PC-9 (cell line): ENCODE measurements at regions not wholly inside any gene's neighbourhood (a gene's known extent, or its start where the extent isn't known, plus 50 kb on each side); places are given as distances from the start of the nearest gene placed in this dataset.
A peak's percentile ranks its signal among the peaks of the same experiment; 100 is the strongest.

Experiments used
- BruUV-seq: library from RNA; stranded (reverse); fragments of 400-500 nt; replicated peaks from 2 replicates; lab custom pipeline; 2021; lab: Mats Ljungman, UMichigan
- CTCF ChIA-PET: fragments of 300-600 bp; sonication (Branson Sonifier 250); formaldehyde crosslinking; loops from one replicate; lab custom pipeline; 2022; ENCODE audit warnings: antibody characterized with exemption; lab: Charles Lee
- POLR2A ChIA-PET: fragments of 300-600 bp; sonication (Branson Sonifier 250); formaldehyde crosslinking; loops from one replicate; lab custom pipeline; 2022; ENCODE audit warnings: antibody characterized with exemption; ENCODE audit not compliant: unreplicated experiment; lab: Charles Lee
- DNase-seq, 2 experiments: peaks; one replicate each; pipeline versions ENCODE4 v3.0.0 to v3.0.0-alpha.2; 2015 to 2022; ENCODE audit warnings: mixed read lengths in 1 of 2
- H2AFZ ChIP-seq: fragments of 200-600 bp; sonication (generic); 2 replicates; pipeline ENCODE4 v1.8.1; 2017; ENCODE audit warnings: antibody characterized with exemption
- H3F3A ChIP-seq: fragments of 200-600 bp; sonication (generic); 2 replicates; pipeline ENCODE4 v1.8.1; 2017; ENCODE audit warnings: antibody characterized with exemption, mild to moderate bottlenecking, low read depth; ENCODE audit not compliant: insufficient read depth
- H3K27ac ChIP-seq: fragments of 200-600 bp; sonication (generic); 2 replicates; pipeline ENCODE4 v1.6.1; 2016; ENCODE audit warnings: mixed run types
- H3K27me3 ChIP-seq: fragments of 200-600 bp; sonication (generic); 2 replicates; pipeline ENCODE4 v1.6.1; 2016; ENCODE audit warnings: low read depth, mixed run types; ENCODE audit not compliant: insufficient read depth
- H3K36me3 ChIP-seq: fragments of 200-600 bp; sonication (generic); 2 replicates; pipeline ENCODE4 v1.6.1; 2016; ENCODE audit warnings: low read depth, mixed run types
- H3K4me1 ChIP-seq: fragments of 200-600 bp; sonication (generic); replicated peaks from 2 replicates; pipeline ENCODE4 v1.6.1; 2016; ENCODE audit warnings: mixed run types; ENCODE audit not compliant: insufficient read depth
- H3K4me2 ChIP-seq: fragments of 200-600 bp; sonication (generic); 2 replicates; pipeline ENCODE4 v1.6.1; 2017; ENCODE audit warnings: mixed run types
- H3K4me3 ChIP-seq: fragments of 200-600 bp; sonication (generic); 2 replicates; pipeline ENCODE4 v1.6.1; 2016; ENCODE audit warnings: mixed run types
- H3K79me2 ChIP-seq: fragments of 200-600 bp; sonication (generic); 2 replicates; pipeline ENCODE4 v1.6.1; 2017; ENCODE audit warnings: low read depth, mixed run types
- H3K9me2 ChIP-seq: fragments of 200-600 bp; sonication (generic); 2 replicates; pipeline ENCODE4 v1.8.1; 2017; ENCODE audit warnings: mild to moderate bottlenecking; ENCODE audit not compliant: insufficient read depth
- H3K9me3 ChIP-seq: fragments of 200-600 bp; sonication (generic); 2 replicates; pipeline ENCODE4 v1.8.1; 2016; ENCODE audit warnings: low read depth; ENCODE audit not compliant: insufficient read depth
- H4K20me1 ChIP-seq: fragments of 200-600 bp; sonication (generic); 2 replicates; pipeline ENCODE4 v1.8.1; 2017; ENCODE audit not compliant: insufficient read depth
- CTCF ChIP-seq: fragments of 200-600 bp; sonication (generic); conservative IDR thresholded peaks from 2 replicates; pipeline ENCODE4 v1.6.1; 2017; ENCODE audit warnings: mixed run types, antibody characterized with exemption, mild to moderate bottlenecking, moderate library complexity
- EZH2 ChIP-seq: fragments of 200-600 bp; sonication (generic); IDR thresholded peaks from 2 replicates; pipeline ENCODE4 v1.8.0; 2017; ENCODE audit warnings: antibody characterized with exemption, low read depth
- intact Hi-C: fragments of 100-400 bp; cut with micrococcal nuclease; formaldehyde crosslinking; loops from one replicate; pipeline ENCODE4 v1.10.0; 2022; ENCODE audit not compliant: unreplicated experiment

- Histone ChIP-seq H3K9me2 (no peaks in the 10 kb centered on the region), H2AFZ (no peak overlapping the region), H3K27ac (no peak overlapping the region), H3F3A (no peaks in the 10 kb centered on the region), H3K4me2 (no peak overlapping the region), H4K20me1 (no peaks in the 10 kb centered on the region), H3K36me3 (no peaks in the 10 kb centered on the region), H3K4me1 (no peaks in the 10 kb centered on the region), H3K27me3 (no peaks in the 10 kb centered on the region), H3K79me2 (no peaks in the 10 kb centered on the region), H3K4me3 (no peak overlapping the region), H3K9me3 (no peaks in the 10 kb centered on the region)
- no TSS peak for BruUV-seq
- ChIA-PET POLR2A (no interaction called here), CTCF (no interaction called here)
- TF ChIP-seq EZH2 (no peak), CTCF (no peak)
- intact Hi-C loops: no loop called here
- no peak for DNase-seq
These were observed 1217.7 kb downstream of the PCDH19 start for GRCh38 chrX:99192421-99192820.

GRCh38 chrX:99184153-99184552 is 1225.9 kb downstream of the PCDH19 start:
- Histone ChIP-seq H3K4me2 (no peak overlapping the region), H3K36me3 (no peaks in the 10 kb centered on the region), H2AFZ (no peak overlapping the region), H3K4me3 (no peak overlapping the region), H3K9me2 (no peaks in the 10 kb centered on the region), H4K20me1 (no peaks in the 10 kb centered on the region), H3K79me2 (no peaks in the 10 kb centered on the region), H3K4me1 (no peaks in the 10 kb centered on the region), H3K27me3 (no peaks in the 10 kb centered on the region), H3K27ac (no peak overlapping the region), H3F3A (no peaks in the 10 kb centered on the region), H3K9me3 (no peaks in the 10 kb centered on the region)
- no TSS peak for BruUV-seq
- ChIA-PET CTCF (no interaction called here), POLR2A (no interaction called here)
- TF ChIP-seq CTCF (no peak), EZH2 (no peak)
- no peak for DNase-seq
- intact Hi-C loops: loop anchor here (10.0 kb wide), 1 partner anchor 911 kb away; no protein-coding TSS in a partner anchor

DNA sequence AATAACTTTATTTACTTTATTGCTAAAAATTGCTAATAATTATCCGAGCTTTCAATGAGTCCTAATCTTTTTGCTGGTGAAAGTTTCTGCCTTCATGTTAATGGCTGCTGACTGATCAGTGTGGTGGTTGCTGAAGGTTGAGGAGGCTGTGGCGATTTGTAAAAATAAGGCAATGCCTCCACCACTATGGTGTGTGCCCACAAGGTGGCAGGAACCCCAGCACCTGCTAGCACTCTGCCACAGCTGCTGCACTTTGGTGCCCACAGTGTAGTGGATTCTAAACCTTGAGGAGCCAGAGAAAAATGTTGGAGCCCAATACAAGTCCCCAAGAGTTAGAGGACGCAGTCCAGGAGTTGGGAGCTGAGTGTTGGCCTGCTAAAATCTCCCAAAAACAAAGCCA is 1237.1 kb downstream of the PCDH19 start:
- POLR2A ChIA-PET: no interaction called here
- no peak for TF ChIP-seq EZH2
- TF ChIP-seq CTCF: 0 out of 2 replicates have a peak, but pooled peaks have one; percentile 14
- no peaks in the 10 kb centered on the region for H3K9me2 ChIP-seq
- no peak overlapping the region for H3K4me3 ChIP-seq
- H3K4me1 ChIP-seq: no peaks in the 10 kb centered on the region
- no peaks in the 10 kb centered on the region for H4K20me1 ChIP-seq
- no peaks in the 10 kb centered on the region for H3K36me3 ChIP-seq
- no peaks in the 10 kb centered on the region for H3K79me2 ChIP-seq
- H3K27me3 ChIP-seq: no peaks in the 10 kb centered on the region
- H3F3A ChIP-seq: no peaks in the 10 kb centered on the region
- CTCF ChIA-PET: no interaction called here
- DNase-seq: no peak
- H3K4me2 ChIP-seq: no peak overlapping the region
- no peak overlapping the region for H2AFZ ChIP-seq
- BruUV-seq: no TSS peak
- no peak overlapping the region for H3K27ac ChIP-seq
- intact Hi-C loops: no loop called here
- H3K9me3 ChIP-seq: no peaks in the 10 kb centered on the region
